HG02938 (cell line): ENCODE measurements at regions not wholly inside any gene's neighbourhood (a gene's known extent, or its start where the extent isn't known, plus 50 kb on each side); places are given as distances from the start of the nearest gene placed in this dataset.

Experiments used
- ATAC-seq: cut with Tn5 transposase; IDR thresholded peaks from one replicate; pipeline ENCODE4 v1.9.1; 2021; ENCODE audit warnings: mild to moderate bottlenecking, moderate library complexity; ENCODE audit not compliant: unreplicated experiment

DNA sequence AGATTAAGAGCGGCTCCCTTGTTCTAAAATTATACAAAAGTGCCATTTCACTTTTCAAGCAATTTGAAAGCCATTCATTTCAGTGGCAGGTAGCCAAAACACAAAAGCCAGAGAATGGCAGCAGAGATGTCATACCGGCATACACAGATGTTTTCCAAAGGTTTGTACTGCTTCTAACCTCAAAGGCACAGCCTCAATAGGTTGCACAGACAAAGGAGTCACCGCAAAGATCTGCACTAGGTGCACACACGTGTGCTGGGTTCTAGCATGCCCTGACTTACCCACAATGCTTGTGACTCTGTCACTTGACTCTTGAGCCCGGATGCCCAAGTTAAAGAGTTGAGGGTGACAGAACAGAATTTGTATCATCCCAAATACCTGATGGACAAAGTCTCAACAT, 448.9 kb upstream of the ADGRL2 start:
- no peak for ATAC-seq

DNA sequence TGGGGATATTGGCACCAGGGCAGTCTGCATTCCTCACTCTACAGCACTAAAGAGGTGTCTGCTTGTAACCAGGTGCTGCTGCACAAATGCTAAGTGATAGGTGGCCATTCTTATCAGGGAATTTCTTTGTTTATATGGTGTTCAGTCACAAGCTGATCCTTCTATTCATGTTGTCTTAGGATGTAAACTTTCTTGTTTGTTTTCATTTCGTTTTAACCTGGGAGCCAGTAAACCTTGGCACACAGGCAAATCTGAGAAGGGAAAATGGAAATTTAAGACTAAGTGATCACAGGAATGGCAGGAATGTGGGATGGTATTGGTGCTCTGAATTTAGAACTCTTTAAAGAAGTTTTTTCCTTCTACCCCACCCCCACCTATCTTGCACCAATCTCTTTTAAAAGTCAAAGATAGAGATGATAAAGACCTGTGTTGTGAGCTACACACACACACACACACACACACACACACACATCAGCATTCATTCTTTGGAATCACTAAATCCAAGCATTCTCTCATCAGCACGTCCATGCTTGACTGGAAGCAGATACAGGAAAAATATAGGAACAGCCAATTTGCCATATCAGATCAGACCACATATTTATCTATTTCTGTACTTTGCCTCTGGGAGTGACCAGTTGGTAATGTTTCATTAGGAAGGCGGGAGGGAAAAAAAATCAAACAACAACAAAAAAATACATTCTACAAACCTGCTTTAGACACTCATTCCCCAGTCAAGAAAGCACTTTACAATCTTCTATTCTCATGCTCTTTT, 451.4 kb upstream of the ADGRL2 start:
- no peak for ATAC-seq

- ATAC-seq, result no peak
Observed at GRCh38 chr1:81345110-81345509, 455.6 kb upstream of the ADGRL2 start.

- ATAC-seq, result no peak
Observed at GRCh38 chr1:81340239-81340638, 460.5 kb upstream of the ADGRL2 start.

DNA sequence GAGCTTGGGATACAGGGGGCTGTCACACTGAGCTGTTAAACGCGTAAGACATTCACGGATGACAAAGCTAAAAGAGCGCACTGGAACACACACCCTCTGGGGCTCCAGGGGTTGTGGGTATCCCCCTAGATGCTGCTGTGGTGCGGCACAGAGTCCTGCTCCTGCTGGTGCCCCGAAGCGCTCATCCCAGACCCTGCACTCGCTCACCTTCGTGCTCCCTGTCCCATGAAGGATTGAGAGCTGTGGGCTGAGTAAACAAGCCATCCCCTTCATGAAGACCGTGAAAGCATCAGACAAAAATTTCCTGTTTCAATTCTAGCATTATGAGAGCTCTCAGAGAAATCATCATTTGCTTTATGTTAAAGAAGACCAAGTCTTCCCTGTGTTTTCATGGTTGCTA, 463.5 kb upstream of the ADGRL2 start:
- no peak for ATAC-seq

- ATAC-seq, result no peak
Observed at GRCh38 chr1:81335876-81336275, 464.9 kb upstream of the ADGRL2 start.

- no peak for ATAC-seq
Observed at GRCh38 chr1:81330521-81330920, 470.2 kb upstream of the ADGRL2 start.

DNA sequence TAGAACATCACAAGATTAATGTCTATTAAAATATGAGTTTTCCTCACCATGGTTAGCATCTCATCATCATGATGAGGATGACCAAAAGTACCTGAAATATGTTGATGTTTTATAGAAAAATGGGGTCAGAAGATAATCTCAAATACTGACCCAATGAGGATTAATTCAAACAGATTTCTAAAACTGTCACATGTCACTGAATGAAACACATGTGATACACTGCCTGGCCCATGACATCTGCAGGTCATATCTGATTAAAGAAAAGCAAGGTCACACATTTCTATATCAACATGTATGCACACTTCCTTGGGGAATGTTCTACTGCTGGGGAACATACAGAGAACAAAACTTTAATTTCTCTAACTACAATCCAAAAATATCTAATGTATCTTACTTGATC, 470.6 kb upstream of the ADGRL2 start:
- no peak for ATAC-seq

GRCh38 chr1:81329041-81329440, 471.7 kb upstream of the ADGRL2 start:
- ATAC-seq, result no peak

- no peak for ATAC-seq
Observed at GRCh38 chr1:81327743-81328142, 473.0 kb upstream of the ADGRL2 start.

DNA sequence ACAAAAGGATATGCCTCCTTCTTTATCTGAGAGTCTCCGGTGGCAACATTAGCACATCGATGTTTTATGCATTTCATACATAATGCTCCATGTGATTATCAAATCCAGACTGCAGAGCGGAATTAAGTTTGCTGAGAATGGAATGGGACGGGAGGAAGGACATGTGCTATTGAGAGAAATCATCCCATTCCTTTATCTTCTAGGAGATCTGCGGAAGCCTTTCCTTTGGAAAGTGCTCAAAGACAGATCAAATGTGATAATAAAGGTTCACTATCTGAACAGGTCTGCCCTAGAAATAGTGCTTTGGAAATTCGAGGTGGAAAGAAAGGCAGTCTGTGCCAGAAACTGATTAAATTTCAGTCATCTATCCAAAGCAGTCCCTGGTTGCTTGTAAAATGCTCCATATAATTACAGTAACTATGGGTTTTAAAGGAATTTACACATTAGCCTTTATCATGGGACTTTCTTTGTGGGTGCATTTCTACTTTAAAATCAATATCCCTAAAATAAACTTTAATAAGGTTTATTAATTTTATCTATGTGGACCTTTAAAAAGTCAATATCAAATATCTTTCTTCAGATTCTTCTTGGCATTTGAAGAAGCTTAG, 473.5 kb upstream of the ADGRL2 start:
- ATAC-seq, result no peak

DNA sequence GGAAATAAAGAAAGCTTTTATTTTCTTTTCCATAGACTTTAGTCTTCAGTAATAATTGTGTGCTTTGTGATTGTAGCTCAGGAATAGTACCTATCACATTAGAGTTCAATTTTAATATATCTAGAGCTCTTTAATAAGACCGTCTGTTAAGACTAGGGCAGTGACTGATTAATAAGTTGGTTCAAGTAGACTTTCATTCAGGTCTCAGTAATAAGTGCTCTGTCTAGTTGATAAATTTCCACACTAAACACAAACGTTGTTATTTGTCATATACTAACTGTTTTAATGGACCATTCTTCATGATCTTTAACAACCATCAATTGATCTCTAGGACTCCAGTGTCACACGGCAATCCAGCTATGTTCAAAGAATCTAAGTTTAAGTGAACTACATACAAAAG, 474.5 kb upstream of the ADGRL2 start:
- no peak for ATAC-seq

- ATAC-seq, result no peak
Observed at GRCh38 chr1:81325397-81325796, 475.3 kb upstream of the ADGRL2 start.

- no peak for ATAC-seq
Observed at GRCh38 chr1:81323862-81324261, 476.9 kb upstream of the ADGRL2 start.

GRCh38 chr1:81317191-81317590, 483.5 kb upstream of the ADGRL2 start:
- ATAC-seq, result no peak

DNA sequence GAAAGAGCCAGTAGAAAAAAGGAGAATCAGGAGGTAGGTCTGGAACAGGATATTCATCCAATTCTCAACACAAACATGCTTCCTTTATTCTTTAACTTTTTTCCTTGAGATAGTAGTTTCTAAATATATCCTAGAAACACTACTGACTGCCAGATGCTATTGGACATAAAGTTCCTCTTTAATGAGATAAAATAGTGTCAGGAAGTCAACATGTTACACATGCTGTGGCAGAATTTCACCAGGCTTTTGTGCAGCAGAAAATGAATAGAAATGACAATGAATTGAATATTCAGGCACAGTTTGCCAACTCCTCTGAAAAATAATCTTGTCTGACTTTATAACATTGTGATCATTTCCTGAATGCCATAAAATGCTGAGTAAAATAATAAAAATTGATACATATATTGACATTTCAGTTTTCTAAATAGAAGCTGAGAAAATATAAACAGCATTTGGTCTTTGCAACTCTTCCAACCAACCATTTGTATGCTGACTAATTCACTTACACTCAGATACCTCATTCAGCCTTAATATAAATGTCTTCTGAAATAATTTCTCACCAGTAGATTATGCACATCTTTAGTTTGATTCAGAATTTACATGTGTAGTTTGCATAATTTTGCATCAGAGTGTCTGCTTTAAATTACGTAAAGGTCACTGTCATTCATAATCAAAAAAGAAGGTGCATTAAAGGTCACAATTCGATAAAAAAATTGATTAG, 486.1 kb upstream of the ADGRL2 start:
- no peak for ATAC-seq

DNA sequence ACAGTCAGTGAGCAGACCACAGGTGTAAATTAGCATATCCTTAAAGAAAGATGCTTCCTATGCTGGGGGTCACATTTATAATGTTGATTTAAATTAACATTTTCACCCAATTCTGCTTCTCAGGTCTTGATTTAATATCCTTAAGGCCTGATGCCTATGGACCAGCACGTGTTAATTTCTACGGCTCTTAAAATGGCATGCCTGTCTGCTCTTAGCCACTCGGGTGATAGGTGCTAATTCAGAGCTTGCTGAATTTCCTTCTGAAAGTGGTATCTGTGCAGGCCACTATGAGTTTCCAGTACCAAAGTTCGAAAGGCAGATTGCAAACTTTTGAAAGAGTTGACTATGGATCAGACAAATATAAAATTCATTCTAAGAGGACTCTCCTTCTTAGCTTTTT, 487.4 kb upstream of the ADGRL2 start:
- no peak for ATAC-seq

GRCh38 chr1:81312272-81312754, 488.4 kb upstream of the ADGRL2 start:
- ATAC-seq, result no peak

DNA sequence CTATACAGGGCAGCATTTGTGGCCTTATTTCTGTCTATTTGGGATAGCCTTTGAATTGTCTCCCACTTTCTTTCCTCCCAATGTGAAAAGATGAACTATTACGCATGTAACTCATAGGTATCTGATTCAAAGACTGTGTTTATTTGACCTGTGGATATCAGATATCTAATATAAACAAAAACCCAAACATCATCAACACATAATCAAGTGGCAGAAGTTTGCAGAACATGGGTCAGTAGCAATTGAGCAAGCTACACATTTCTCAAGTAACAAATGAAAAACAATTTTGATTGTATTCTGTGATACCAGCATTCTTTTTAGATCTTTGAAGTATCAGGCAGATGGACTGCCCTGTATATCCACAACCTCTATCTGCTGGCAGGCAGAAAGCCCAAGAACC, 490.5 kb upstream of the ADGRL2 start:
- ATAC-seq, result no peak

DNA sequence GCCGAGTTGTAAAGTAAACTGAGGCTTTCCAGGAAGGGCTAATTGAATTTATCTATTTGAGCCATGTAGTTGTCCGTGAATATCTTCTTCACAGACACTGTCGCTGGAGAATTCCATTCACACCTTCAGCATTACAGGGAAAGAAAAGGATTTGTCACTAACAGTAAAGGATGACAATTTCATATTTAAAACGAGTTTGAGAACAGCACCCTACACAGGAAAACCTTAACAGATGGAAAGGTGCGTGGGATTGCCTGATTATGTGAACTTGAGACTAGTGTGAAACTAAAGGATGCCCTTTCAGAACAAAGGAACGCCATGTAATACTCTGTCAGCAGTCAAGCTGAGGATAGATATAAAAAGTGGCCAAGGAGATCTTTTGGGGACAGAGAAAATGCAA, 492.5 kb upstream of the ADGRL2 start:
- ATAC-seq, result no peak

GRCh38 chr1:81307786-81308185, 492.9 kb upstream of the ADGRL2 start:
- no peak for ATAC-seq

- no peak for ATAC-seq
Observed at GRCh38 chr1:81305997-81306452, 494.7 kb upstream of the ADGRL2 start.
